ENCODE measurements at regions not wholly inside any gene's neighbourhood (a gene's known extent, or its start where the extent isn't known, plus 50 kb on each side); places are given as distances from the start of the nearest gene placed in this dataset.

DNA sequence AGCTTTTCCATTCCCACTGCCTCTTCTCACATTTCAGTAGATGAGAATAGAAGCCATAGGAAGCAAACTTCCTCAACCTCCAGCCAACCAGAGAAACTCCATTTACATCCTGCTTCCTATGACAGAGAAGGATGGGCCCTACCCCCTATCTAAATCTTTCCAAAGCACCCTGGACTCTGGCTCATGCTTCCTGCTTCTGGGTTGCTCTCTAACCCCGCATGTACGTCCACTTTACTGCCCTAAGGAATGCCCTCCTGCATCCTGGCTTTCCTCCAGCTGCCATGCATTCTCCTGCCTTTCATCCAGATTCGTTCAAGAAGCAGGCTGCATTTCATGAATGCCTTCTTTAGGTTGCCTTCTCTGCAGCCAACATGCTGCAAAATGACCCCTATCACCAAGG, 91.9 kb downstream of the FAM217A start:
- no peak for TF ChIP-seq NFYB (CRISPR knock-in tag; conservative IDR thresholded peaks at IDR 0.05; ENCODE audit: low read depth)
- TF ChIP-seq, protein P1, sequence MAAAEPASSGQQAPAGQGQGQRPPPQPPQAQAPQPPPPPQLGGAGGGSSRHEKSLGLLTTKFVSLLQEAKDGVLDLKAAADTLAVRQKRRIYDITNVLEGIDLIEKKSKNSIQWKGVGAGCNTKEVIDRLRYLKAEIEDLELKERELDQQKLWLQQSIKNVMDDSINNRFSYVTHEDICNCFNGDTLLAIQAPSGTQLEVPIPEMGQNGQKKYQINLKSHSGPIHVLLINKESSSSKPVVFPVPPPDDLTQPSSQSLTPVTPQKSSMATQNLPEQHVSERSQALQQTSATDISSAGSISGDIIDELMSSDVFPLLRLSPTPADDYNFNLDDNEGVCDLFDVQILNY (CRISPR knock-in tag; IDR thresholded peaks at IDR 0.05) = no peak
- no peak for TF ChIP-seq CTCF (IDR thresholded peaks at IDR 0.05)
- TF ChIP-seq CREB1 (CRISPR knock-in tag; IDR thresholded peaks at IDR 0.05) = no peak
- TF ChIP-seq ZNF219 (CRISPR knock-in tag; IDR thresholded peaks at IDR 0.05; ENCODE audit: borderline replicate concordance) = no peak
- no peak for TF ChIP-seq ZNF263 (CRISPR knock-in tag; IDR thresholded peaks at IDR 0.05; ENCODE audit: low read depth)
- no peak for TF ChIP-seq RELA (CRISPR knock-in tag; IDR thresholded peaks at IDR 0.05; ENCODE audit: borderline replicate concordance)
- TF ChIP-seq MAX (CRISPR knock-in tag; IDR thresholded peaks at IDR 0.05) = no peak
- TF ChIP-seq NR3C1 (CRISPR knock-in tag; conservative IDR thresholded peaks at IDR 0.05; ENCODE audit: low read depth) = no peak

All from WTC11 (cell line).